ENCODE measurements at regions not wholly inside any gene's neighbourhood (a gene's known extent, or its start where the extent isn't known, plus 50 kb on each side); places are given as distances from the start of the nearest gene placed in this dataset.

DNA sequence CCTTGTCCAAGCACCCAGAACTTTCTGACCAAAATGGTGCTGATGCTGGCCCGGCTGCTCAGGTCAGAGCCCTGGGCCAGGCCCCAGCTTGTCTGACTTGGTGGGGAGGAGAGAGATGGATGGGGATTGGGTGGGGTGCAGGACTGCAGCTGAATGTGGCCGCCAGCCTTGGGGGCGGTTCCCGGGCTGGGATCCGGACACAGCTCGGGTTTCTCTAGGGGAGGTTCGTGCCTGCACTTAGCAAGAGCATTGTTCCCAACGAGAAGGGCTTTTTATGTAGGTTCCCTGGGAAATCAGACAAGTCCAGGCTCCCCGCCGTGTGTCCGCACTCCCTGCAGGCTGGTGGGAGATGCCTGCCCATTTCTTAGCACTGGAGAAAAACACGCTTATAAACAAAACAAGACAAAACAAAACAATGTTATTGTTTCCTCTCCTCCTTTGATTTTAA, 50.5 kb upstream of the HS6ST1 start:
- TF ChIP-seq, protein P1, sequence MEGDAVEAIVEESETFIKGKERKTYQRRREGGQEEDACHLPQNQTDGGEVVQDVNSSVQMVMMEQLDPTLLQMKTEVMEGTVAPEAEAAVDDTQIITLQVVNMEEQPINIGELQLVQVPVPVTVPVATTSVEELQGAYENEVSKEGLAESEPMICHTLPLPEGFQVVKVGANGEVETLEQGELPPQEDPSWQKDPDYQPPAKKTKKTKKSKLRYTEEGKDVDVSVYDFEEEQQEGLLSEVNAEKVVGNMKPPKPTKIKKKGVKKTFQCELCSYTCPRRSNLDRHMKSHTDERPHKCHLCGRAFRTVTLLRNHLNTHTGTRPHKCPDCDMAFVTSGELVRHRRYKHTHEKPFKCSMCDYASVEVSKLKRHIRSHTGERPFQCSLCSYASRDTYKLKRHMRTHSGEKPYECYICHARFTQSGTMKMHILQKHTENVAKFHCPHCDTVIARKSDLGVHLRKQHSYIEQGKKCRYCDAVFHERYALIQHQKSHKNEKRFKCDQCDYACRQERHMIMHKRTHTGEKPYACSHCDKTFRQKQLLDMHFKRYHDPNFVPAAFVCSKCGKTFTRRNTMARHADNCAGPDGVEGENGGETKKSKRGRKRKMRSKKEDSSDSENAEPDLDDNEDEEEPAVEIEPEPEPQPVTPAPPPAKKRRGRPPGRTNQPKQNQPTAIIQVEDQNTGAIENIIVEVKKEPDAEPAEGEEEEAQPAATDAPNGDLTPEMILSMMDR (IDR thresholded peaks at IDR 0.05; ENCODE audit: low read depth, low read length, missing input control) = no peak
- TF ChIP-seq, protein P2, sequence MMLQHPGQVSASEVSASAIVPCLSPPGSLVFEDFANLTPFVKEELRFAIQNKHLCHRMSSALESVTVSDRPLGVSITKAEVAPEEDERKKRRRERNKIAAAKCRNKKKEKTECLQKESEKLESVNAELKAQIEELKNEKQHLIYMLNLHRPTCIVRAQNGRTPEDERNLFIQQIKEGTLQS (IDR thresholded peaks at IDR 0.05) = no peak
- TF ChIP-seq SP1 (IDR thresholded peaks at IDR 0.05) = no peak
- TF ChIP-seq, protein P3, sequence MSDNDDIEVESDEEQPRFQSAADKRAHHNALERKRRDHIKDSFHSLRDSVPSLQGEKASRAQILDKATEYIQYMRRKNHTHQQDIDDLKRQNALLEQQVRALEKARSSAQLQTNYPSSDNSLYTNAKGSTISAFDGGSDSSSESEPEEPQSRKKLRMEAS (IDR thresholded peaks at IDR 0.05) = no peak

Measured in liver (tissue), 3 donors.